ENCODE measurements at regions not wholly inside any gene's neighbourhood (a gene's known extent, or its start where the extent isn't known, plus 50 kb on each side); places are given as distances from the start of the nearest gene placed in this dataset.
"Not testable (repeated sequence)": the region's sequence is repeated elsewhere in the genome, so short reads cannot be mapped to it uniquely, and the experiment has no call there.

DNA sequence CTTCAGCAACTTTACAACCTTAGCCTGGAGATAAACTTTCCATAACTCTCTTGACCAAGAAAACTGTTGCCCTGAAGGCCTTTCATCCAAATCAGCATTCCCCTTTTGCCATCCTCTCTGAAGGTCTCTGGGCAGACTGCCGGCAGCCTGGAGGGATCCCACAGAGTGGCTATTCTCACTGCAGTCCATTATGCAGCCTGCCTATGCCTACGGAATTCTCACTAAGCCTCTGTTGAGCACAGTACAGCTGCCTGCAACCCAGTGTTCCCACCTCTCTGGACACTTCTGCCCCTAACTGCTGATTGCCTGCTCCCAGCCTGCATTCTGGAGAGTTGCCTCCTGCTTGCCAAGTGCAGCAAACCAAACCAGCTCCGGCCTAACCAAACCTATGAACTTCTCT is 548.9 kb upstream of the STEAP1 start:
- no peaks in the 10 kb centered on the region for H3K4me1 Mint-ChIP-seq (ENCODE audit: low read depth, unreplicated experiment)
- no TSS peak for BruUV-seq (replicated peaks)
- no peaks in the 10 kb centered on the region for H3K36me3 ChIP-seq (ENCODE audit: control insufficient read depth, insufficient read depth, low read length)
- H3K4me1 ChIP-seq: no peaks in the 10 kb centered on the region
- CTCF ChIA-PET: no interaction called here
- H3K4me3 ChIP-seq (ENCODE audit: low read depth, low read length): no peak overlapping the region
- no peaks in the 10 kb centered on the region for H3K27me3 Mint-ChIP-seq (ENCODE audit: insufficient read depth, unreplicated experiment)
- intact Hi-C loops (cut with micrococcal nuclease; ENCODE audit: unreplicated experiment): no loop called here
- POLR2A ChIA-PET: no interaction called here
- H3K27me3 ChIP-seq (replicated peaks; ENCODE audit: control insufficient read depth, insufficient read depth, low read length): no peaks in the 10 kb centered on the region
- TF ChIP-seq, protein P1, sequence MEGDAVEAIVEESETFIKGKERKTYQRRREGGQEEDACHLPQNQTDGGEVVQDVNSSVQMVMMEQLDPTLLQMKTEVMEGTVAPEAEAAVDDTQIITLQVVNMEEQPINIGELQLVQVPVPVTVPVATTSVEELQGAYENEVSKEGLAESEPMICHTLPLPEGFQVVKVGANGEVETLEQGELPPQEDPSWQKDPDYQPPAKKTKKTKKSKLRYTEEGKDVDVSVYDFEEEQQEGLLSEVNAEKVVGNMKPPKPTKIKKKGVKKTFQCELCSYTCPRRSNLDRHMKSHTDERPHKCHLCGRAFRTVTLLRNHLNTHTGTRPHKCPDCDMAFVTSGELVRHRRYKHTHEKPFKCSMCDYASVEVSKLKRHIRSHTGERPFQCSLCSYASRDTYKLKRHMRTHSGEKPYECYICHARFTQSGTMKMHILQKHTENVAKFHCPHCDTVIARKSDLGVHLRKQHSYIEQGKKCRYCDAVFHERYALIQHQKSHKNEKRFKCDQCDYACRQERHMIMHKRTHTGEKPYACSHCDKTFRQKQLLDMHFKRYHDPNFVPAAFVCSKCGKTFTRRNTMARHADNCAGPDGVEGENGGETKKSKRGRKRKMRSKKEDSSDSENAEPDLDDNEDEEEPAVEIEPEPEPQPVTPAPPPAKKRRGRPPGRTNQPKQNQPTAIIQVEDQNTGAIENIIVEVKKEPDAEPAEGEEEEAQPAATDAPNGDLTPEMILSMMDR (IDR thresholded peaks at IDR 0.05; ENCODE audit: insufficient read depth in 1 of 2, low read depth in 1 of 2, low read length in 1 of 2, severe bottlenecking in 1 of 2, unreplicated experiment in 1 of 2): no peak
- DNase-seq: no peak
- H3K9me3 Mint-ChIP-seq (ENCODE audit: unreplicated experiment): peaks cover 31% of the 10 kb centered on the region
- no peak overlapping the region for H3K27ac Mint-ChIP-seq (ENCODE audit: unreplicated experiment)
- H3K36me3 Mint-ChIP-seq (ENCODE audit: insufficient read depth, unreplicated experiment): no peaks in the 10 kb centered on the region
- peaks cover 10% of the 10 kb centered on the region; the same call in 1 of the 2 replicates for H3K9me3 ChIP-seq
- H3K4me3 Mint-ChIP-seq (ENCODE audit: unreplicated experiment): no peak overlapping the region

DNA sequence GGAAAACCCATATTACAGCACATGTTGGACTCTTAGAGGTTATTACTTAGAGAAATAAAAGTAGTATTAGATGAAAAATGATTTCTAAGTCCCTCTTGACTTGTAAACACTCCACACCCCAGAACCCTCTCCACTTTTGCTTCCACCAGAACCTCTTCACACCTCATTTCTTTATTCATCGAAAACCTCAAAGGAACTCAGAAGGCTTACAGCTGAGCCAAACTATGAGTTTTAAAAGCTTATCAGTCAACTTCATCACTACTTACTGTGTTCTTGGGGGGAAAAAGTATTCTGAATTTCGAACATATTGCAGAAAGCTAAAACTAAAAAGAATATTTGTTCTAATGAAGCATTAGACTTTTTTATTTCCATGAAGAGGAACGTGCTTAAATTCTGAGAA is 547.8 kb upstream of the STEAP1 start:
- H3K27me3 ChIP-seq (replicated peaks; ENCODE audit: control insufficient read depth, insufficient read depth, low read length): no peaks in the 10 kb centered on the region
- ChIA-PET POLR2A (no interaction called here), CTCF (no interaction called here)
- Mint-ChIP-seq H3K4me1 (ENCODE audit: low read depth, unreplicated experiment) (no peaks in the 10 kb centered on the region), H3K27ac (ENCODE audit: unreplicated experiment) (no peak overlapping the region), H3K27me3 (ENCODE audit: insufficient read depth, unreplicated experiment) (no peaks in the 10 kb centered on the region), H3K4me3 (ENCODE audit: unreplicated experiment) (no peak overlapping the region), H3K9me3 (ENCODE audit: unreplicated experiment) (peaks cover 19% of the 10 kb centered on the region), H3K36me3 (ENCODE audit: insufficient read depth, unreplicated experiment) (no peaks in the 10 kb centered on the region)
- no peak for DNase-seq
- H3K9me3 ChIP-seq: peaks cover 4% of the 10 kb centered on the region; the same call in 1 of the 2 replicates
- TF ChIP-seq, protein P1 (IDR thresholded peaks at IDR 0.05; ENCODE audit: insufficient read depth in 1 of 2, low read depth in 1 of 2, low read length in 1 of 2, severe bottlenecking in 1 of 2, unreplicated experiment in 1 of 2): no peak
- no peak overlapping the region for H3K4me3 ChIP-seq (ENCODE audit: low read depth, low read length)
- intact Hi-C loops (cut with micrococcal nuclease; ENCODE audit: unreplicated experiment): no loop called here
- H3K36me3 ChIP-seq (ENCODE audit: control insufficient read depth, insufficient read depth, low read length): no peaks in the 10 kb centered on the region
- no peaks in the 10 kb centered on the region for H3K4me1 ChIP-seq
- no TSS peak for BruUV-seq (replicated peaks)

DNA sequence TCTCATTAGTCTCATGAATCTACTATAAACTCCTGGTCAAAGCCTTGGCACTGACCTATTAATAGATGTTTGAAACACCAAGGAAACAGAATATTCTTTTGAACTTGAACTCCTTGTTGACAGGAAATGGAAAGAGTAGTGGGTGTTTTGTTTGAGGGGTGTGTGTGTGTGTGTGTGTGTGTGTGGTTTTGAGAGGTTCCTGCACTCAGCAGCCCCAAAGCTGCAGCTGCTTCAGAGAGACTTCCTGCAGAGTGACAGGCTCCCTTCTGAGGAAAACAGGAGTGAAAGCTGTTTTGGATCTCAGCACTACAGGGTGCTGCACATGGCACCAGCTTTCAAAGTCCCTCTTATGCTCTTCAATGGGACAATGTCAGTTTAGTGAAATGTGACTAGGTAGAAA is 546.5 kb upstream of the STEAP1 start:
- no peaks in the 10 kb centered on the region for H3K27me3 Mint-ChIP-seq (ENCODE audit: insufficient read depth, unreplicated experiment)
- no peak overlapping the region for H3K27ac Mint-ChIP-seq (ENCODE audit: unreplicated experiment)
- no peaks in the 10 kb centered on the region for H3K36me3 ChIP-seq (ENCODE audit: control insufficient read depth, insufficient read depth, low read length)
- POLR2A ChIA-PET: no interaction called here
- DNase-seq: no peak
- H3K27me3 ChIP-seq (replicated peaks; ENCODE audit: control insufficient read depth, insufficient read depth, low read length): no peaks in the 10 kb centered on the region
- intact Hi-C loops (cut with micrococcal nuclease; ENCODE audit: unreplicated experiment): no loop called here
- no peak overlapping the region for H3K4me3 Mint-ChIP-seq (ENCODE audit: unreplicated experiment)
- no peaks in the 10 kb centered on the region for H3K4me1 ChIP-seq
- H3K36me3 Mint-ChIP-seq (ENCODE audit: insufficient read depth, unreplicated experiment): no peaks in the 10 kb centered on the region
- BruUV-seq (replicated peaks): no TSS peak
- H3K9me3 Mint-ChIP-seq (ENCODE audit: unreplicated experiment): peaks cover 15% of the 10 kb centered on the region
- CTCF ChIA-PET: no interaction called here
- TF ChIP-seq, protein P1 (IDR thresholded peaks at IDR 0.05; ENCODE audit: insufficient read depth in 1 of 2, low read depth in 1 of 2, low read length in 1 of 2, severe bottlenecking in 1 of 2, unreplicated experiment in 1 of 2): no peak
- no peaks in the 10 kb centered on the region; the same call in 1 of the 2 replicates for H3K9me3 ChIP-seq
- H3K4me1 Mint-ChIP-seq (ENCODE audit: low read depth, unreplicated experiment): no peaks in the 10 kb centered on the region
- no peak overlapping the region for H3K4me3 ChIP-seq (ENCODE audit: low read depth, low read length)

DNA sequence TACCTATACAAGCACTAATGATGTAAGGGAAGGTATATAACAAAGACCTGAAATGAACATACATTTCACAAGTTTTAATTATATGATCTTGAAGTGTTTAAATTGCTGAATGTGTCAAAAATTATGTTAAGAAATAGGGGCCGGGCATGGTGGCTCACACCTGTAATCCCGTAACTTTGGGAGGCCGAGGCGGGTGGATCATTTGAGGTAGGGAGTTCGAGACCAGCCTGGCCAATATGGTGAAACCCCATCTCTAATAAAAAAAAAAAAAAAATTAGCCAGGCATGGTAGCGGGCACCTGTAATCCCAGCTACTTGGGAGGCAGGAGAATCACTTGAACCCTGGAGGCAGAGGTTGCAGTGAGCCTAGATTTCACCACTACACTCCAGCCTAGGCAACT is 537.4 kb upstream of the STEAP1 start:
- H3K4me1 Mint-ChIP-seq (ENCODE audit: low read depth, unreplicated experiment); H3K36me3 Mint-ChIP-seq (ENCODE audit: insufficient read depth, unreplicated experiment); H3K9me3 Mint-ChIP-seq (ENCODE audit: unreplicated experiment); H3K36me3 ChIP-seq (ENCODE audit: control insufficient read depth, insufficient read depth, low read length); H3K27me3 ChIP-seq (replicated peaks; ENCODE audit: control insufficient read depth, insufficient read depth, low read length); intact Hi-C loops (cut with micrococcal nuclease; ENCODE audit: unreplicated experiment); H3K27ac Mint-ChIP-seq (ENCODE audit: unreplicated experiment); POLR2A ChIA-PET; H3K27me3 Mint-ChIP-seq (ENCODE audit: insufficient read depth, unreplicated experiment); H3K4me3 Mint-ChIP-seq (ENCODE audit: unreplicated experiment); H3K9me3 ChIP-seq; DNase-seq; H3K4me1 ChIP-seq; BruUV-seq (replicated peaks); H3K4me3 ChIP-seq (ENCODE audit: low read depth, low read length); CTCF ChIA-PET: not testable (repeated sequence)
